Karpas-422 (cell line): ENCODE measurements at regions not wholly inside any gene's neighbourhood (a gene's known extent, or its start where the extent isn't known, plus 50 kb on each side); places are given as distances from the start of the nearest gene placed in this dataset.

Experiments
- DNase-seq: peaks from one replicate; pipeline ENCODE4 v3.0.0-alpha.2; 2015
- H2AFZ ChIP-seq: fragments of 200-600 bp; sonication (generic); 2 replicates; pipeline ENCODE4 v1.6.1; 2014; ENCODE audit warnings: antibody characterized with exemption, low read length, mixed read lengths
- H3K27ac ChIP-seq: fragments of 200-600 bp; sonication (generic); 2 replicates; pipeline ENCODE4 v1.5.1; 2014; ENCODE audit warnings: mild to moderate bottlenecking, low read length, moderate library complexity
- H3K27me3 ChIP-seq: fragments of 200-600 bp; sonication (generic); 2 replicates; pipeline ENCODE4 v1.6.1; 2014; ENCODE audit warnings: low read length, mixed read lengths
- H3K36me3 ChIP-seq: fragments of 200-600 bp; sonication (generic); 2 replicates; pipeline ENCODE4 v1.6.1; 2014; ENCODE audit warnings: low read length, mixed read lengths; ENCODE audit not compliant: insufficient read depth
- H3K4me1 ChIP-seq: fragments of 200-600 bp; sonication (generic); 2 replicates; pipeline ENCODE4 v1.6.1; 2014; ENCODE audit warnings: mild to moderate bottlenecking, low read length, mixed read lengths
- H3K4me2 ChIP-seq: fragments of 200-600 bp; sonication (generic); 2 replicates; pipeline ENCODE4 v1.6.1; 2014; ENCODE audit warnings: low read length, low read depth, mild to moderate bottlenecking; ENCODE audit not compliant: poor library complexity, severe bottlenecking
- H3K4me3 ChIP-seq: fragments of 200-600 bp; sonication (generic); 2 replicates; pipeline ENCODE4 v1.5.1; 2014; ENCODE audit warnings: mild to moderate bottlenecking, antibody characterized with exemption, low read length, mixed read lengths
- H3K79me2 ChIP-seq: fragments of 200-600 bp; sonication (generic); 2 replicates; pipeline ENCODE4 v1.6.1; 2014; ENCODE audit warnings: mild to moderate bottlenecking, low read length, mixed read lengths
- H3K9ac ChIP-seq: fragments of 200-600 bp; sonication (generic); 2 replicates; pipeline ENCODE4 v1.6.0; 2014; ENCODE audit warnings: low read length
- H3K9me2 ChIP-seq: fragments of 200-600 bp; sonication (generic), shearing (Covaris generic); replicated peaks from 2 replicates; pipeline ENCODE4 v1.6.0; 2014; ENCODE audit warnings: mild to moderate bottlenecking, low read length, moderate library complexity; ENCODE audit not compliant: insufficient read depth
- H3K9me3 ChIP-seq: fragments of 300-700, 200-600 bp; sonication (generic); 2 replicates; pipeline ENCODE4 v1.6.1; 2014; ENCODE audit warnings: low read length, mixed read lengths
- H4K20me1 ChIP-seq: fragments of 200-600 bp; sonication (generic); 2 replicates; pipeline ENCODE4 v1.6.1; 2014; ENCODE audit warnings: mild to moderate bottlenecking, antibody characterized with exemption, low read length, low read depth; ENCODE audit not compliant: insufficient read depth

- DNase-seq: no peak
- Histone ChIP-seq H3K4me2 (no peak overlapping the region), H3K27ac (no peak overlapping the region), H3K4me3 (no peak overlapping the region), H4K20me1 (no peaks in the 10 kb centered on the region; the same call in 1 of the 2 replicates), H3K9me3 (no peaks in the 10 kb centered on the region), H3K4me1 (no peaks in the 10 kb centered on the region), H3K36me3 (no peaks in the 10 kb centered on the region), H3K9me2 (no peaks in the 10 kb centered on the region), H2AFZ (no peak overlapping the region), H3K27me3 (0 out of 2 replicates have a peak, but pooled peaks cover 2% of the 10 kb centered on the region), H3K9ac (no peak overlapping the region), H3K79me2 (no peaks in the 10 kb centered on the region)
Measured at GRCh38 chr14:89565607-89566006, 148.6 kb upstream of the FOXN3 start.

DNA sequence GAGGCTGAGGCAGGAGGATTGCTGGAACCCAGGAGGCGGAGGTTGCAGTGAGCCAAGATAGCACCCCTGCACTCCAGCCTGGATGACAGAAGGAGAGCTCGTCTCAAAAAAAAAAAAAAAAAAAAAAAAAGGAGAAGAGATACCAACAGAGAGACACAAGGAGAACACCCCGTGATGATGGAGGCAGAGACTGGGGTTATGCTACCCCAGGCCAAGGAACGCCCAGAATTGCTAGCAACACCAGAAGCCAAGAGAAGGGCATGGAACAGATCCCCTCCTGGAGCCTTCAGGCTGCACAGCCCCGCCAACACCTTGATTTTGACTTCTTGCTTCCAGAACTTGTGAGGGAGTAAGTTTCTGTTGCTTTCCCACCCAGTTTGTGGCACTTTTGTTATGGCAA, 148.0 kb upstream of the FOXN3 start:
- Histone ChIP-seq H3K79me2 (no peaks in the 10 kb centered on the region), H3K4me2 (no peak overlapping the region), H3K4me1 (no peaks in the 10 kb centered on the region), H3K9me3 (no peaks in the 10 kb centered on the region), H3K36me3 (no peaks in the 10 kb centered on the region), H3K9ac (no peak overlapping the region), H3K4me3 (no peak overlapping the region), H3K27me3 (0 out of 2 replicates have a peak, but pooled peaks cover 2% of the 10 kb centered on the region), H3K9me2 (no peaks in the 10 kb centered on the region), H3K27ac (no peak overlapping the region), H2AFZ (no peak overlapping the region), H4K20me1 (no peaks in the 10 kb centered on the region; the same call in 1 of the 2 replicates)
- no peak for DNase-seq

- Histone ChIP-seq H3K9me3 (no peaks in the 10 kb centered on the region), H3K79me2 (no peaks in the 10 kb centered on the region), H3K4me1 (no peaks in the 10 kb centered on the region), H3K9ac (no peak overlapping the region), H4K20me1 (no peaks in the 10 kb centered on the region; the same call in 1 of the 2 replicates), H2AFZ (no peak overlapping the region), H3K4me2 (no peak overlapping the region), H3K27me3 (0 out of 2 replicates have a peak, but pooled peaks cover 2% of the 10 kb centered on the region), H3K36me3 (no peaks in the 10 kb centered on the region), H3K9me2 (no peaks in the 10 kb centered on the region), H3K4me3 (no peak overlapping the region), H3K27ac (no peak overlapping the region)
- no peak for DNase-seq
Measured at GRCh38 chr14:89564286-89564957, 147.4 kb upstream of the FOXN3 start.

DNA sequence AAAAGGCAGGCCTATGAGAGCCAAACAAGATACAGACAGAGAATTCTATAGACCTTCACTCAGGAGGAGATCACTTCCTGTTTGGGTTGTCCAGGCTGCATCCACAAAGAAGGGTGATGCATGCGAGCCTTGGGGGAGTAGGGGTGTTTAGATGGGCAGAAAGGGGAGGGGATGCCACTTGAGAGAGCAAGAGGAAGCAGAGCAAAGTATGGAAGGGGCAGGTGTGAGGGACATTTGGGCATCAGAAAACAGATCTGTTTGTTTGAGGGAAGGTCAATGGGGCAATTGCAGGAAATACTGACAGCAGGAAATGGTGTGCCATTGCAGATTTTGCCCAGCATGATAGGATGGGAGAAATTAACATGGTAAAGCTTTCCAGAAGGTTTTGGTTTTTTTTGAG, 146.4 kb upstream of the FOXN3 start:
- H3K27me3 ChIP-seq: 0 out of 2 replicates have a peak, but pooled peaks cover 2% of the 10 kb centered on the region

GRCh38 chr14:89551955-89552354, 134.9 kb upstream of the FOXN3 start:
- Histone ChIP-seq H4K20me1 (no peaks in the 10 kb centered on the region), H3K36me3 (no peaks in the 10 kb centered on the region), H3K27me3 (no peaks in the 10 kb centered on the region), H3K9me3 (no peaks in the 10 kb centered on the region), H2AFZ (no peak overlapping the region), H3K27ac (no peak overlapping the region), H3K4me3 (no peak overlapping the region), H3K9ac (no peak overlapping the region), H3K4me2 (no peak overlapping the region), H3K4me1 (no peaks in the 10 kb centered on the region), H3K9me2 (no peaks in the 10 kb centered on the region), H3K79me2 (no peaks in the 10 kb centered on the region)
- no peak for DNase-seq

More for the DNA sequence above, 146.4 kb upstream of the FOXN3 start:
- Histone ChIP-seq H3K27ac (no peak overlapping the region), H3K79me2 (no peaks in the 10 kb centered on the region), H4K20me1 (no peaks in the 10 kb centered on the region; the same call in 1 of the 2 replicates), H2AFZ (no peak overlapping the region), H3K9me3 (no peaks in the 10 kb centered on the region), H3K36me3 (no peaks in the 10 kb centered on the region), H3K9ac (no peak overlapping the region), H3K4me2 (no peak overlapping the region), H3K4me1 (no peaks in the 10 kb centered on the region), H3K9me2 (no peaks in the 10 kb centered on the region), H3K4me3 (no peak overlapping the region)
- no peak for DNase-seq

DNA sequence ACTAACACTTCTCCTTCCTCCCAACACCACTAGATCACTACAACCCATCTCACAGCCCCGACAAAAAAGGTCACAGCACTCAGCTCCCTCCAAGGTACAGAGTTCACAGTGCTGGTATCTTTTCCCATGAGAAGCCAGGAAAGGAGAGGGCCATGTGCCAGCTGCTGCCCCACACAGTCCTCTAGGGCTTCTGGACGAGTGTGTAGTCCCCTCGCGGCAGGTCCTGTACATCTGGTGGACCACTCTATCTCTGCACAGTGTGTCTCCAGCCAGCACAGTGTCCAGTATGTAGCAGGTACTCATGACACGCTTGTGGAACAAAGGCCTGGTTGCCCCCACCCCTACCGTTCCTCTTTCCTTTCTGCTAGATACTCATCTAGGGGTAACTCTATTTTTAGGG, 134.4 kb upstream of the FOXN3 start:
- H3K36me3 ChIP-seq: no peaks in the 10 kb centered on the region
- H3K4me1 ChIP-seq: no peaks in the 10 kb centered on the region
- no peak overlapping the region for H3K4me3 ChIP-seq
- H2AFZ ChIP-seq: no peak overlapping the region
- H3K4me2 ChIP-seq: no peak overlapping the region
- DNase-seq: no peak
- H3K27me3 ChIP-seq: no peaks in the 10 kb centered on the region
- H3K9me3 ChIP-seq: no peaks in the 10 kb centered on the region
- no peaks in the 10 kb centered on the region for H3K9me2 ChIP-seq
- no peak overlapping the region for H3K9ac ChIP-seq
- no peak overlapping the region for H3K27ac ChIP-seq
- no peaks in the 10 kb centered on the region for H4K20me1 ChIP-seq
- H3K79me2 ChIP-seq: no peaks in the 10 kb centered on the region

DNA sequence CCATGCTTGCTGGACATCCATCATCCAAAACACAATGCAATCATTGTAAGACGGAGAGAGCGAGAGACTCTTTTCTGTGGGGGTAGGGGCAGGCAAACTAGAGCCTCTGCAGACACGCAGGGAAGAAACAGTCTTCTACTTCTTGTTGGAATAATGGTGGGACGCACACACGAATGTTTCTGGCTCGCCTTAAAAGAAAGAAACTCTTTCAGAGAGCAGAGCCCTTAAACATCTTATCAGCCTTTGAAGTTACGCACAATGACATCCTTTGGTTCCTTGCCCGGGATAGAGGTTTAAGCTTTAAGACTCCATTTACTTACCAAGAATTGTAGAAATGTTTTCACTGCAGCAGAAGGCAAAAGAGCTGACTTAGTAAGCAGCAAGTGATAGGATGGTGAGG, 133.8 kb upstream of the FOXN3 start:
- Histone ChIP-seq H4K20me1 (no peaks in the 10 kb centered on the region), H3K27ac (no peak overlapping the region), H3K36me3 (no peaks in the 10 kb centered on the region), H3K27me3 (no peaks in the 10 kb centered on the region), H3K79me2 (no peaks in the 10 kb centered on the region), H3K4me2 (no peak overlapping the region), H3K9me3 (no peaks in the 10 kb centered on the region), H3K4me1 (no peaks in the 10 kb centered on the region), H3K9me2 (no peaks in the 10 kb centered on the region), H3K4me3 (no peak overlapping the region), H3K9ac (no peak overlapping the region), H2AFZ (no peak overlapping the region)
- no peak for DNase-seq

- no peak overlapping the region for H3K4me2 ChIP-seq
Measured at GRCh38 chr14:89549381-89550125, 132.5 kb upstream of the FOXN3 start.

More at GRCh38 chr14:89549381-89550125, 132.5 kb upstream of the FOXN3 start:
- Histone ChIP-seq H3K9ac (no peak overlapping the region), H3K4me1 (no peaks in the 10 kb centered on the region), H4K20me1 (no peaks in the 10 kb centered on the region), H3K9me3 (no peaks in the 10 kb centered on the region), H3K27me3 (no peaks in the 10 kb centered on the region), H2AFZ (no peak overlapping the region), H3K79me2 (no peaks in the 10 kb centered on the region), H3K9me2 (no peaks in the 10 kb centered on the region), H3K36me3 (no peaks in the 10 kb centered on the region), H3K27ac (no peak overlapping the region), H3K4me3 (no peak overlapping the region)
- no peak for DNase-seq
